Astrocyte (in vitro differentiated cells and primary cell): ENCODE measurements at regions not wholly inside any gene's neighbourhood (a gene's known extent, or its start where the extent isn't known, plus 50 kb on each side); places are given as distances from the start of the nearest gene placed in this dataset.

Experiments
- DNase-seq: peaks from one replicate; pipeline ENCODE4 v3.0.0-alpha.2; 2010; ENCODE audit warnings: low read depth
- FAIRE-seq: peaks from 2 replicates; lab custom pipeline; 2011; peaks lifted over from hg19 to GRCh38; lab: Jason Lieb, UNC
- H2AFZ ChIP-seq: 2 replicates; pipeline ENCODE4 v1.6.0; 2012; ENCODE audit warnings: low read depth, low read length, inconsistent platforms
- H3K27ac ChIP-seq: 2 replicates; pipeline ENCODE4 v1.5.1; 2011; ENCODE audit warnings: low read depth, low read length, inconsistent platforms
- H3K27me3 ChIP-seq: 2 replicates; pipeline ENCODE4 v1.6.0; 2011; ENCODE audit warnings: low read length, inconsistent platforms; ENCODE audit not compliant: insufficient read depth
- H3K36me3 ChIP-seq: 2 replicates; pipeline ENCODE4 v1.5.1; 2011; ENCODE audit warnings: low read length, inconsistent platforms; ENCODE audit not compliant: insufficient read depth
- H3K4me1 ChIP-seq: 2 replicates; pipeline ENCODE4 v1.5.1; 2011; ENCODE audit warnings: low read length, inconsistent platforms; ENCODE audit not compliant: insufficient read depth
- H3K4me2 ChIP-seq: 2 replicates; pipeline ENCODE4 v1.6.0; 2012; ENCODE audit warnings: low read length, inconsistent platforms
- H3K4me3 ChIP-seq: 2 replicates; pipeline ENCODE4 v1.5.1; 2011; ENCODE audit warnings: low read depth, mild to moderate bottlenecking, low read length, inconsistent platforms; ENCODE audit not compliant: insufficient read depth
- H3K79me2 ChIP-seq: 2 replicates; pipeline ENCODE4 v1.6.0; 2012; ENCODE audit warnings: mild to moderate bottlenecking, low read length, inconsistent platforms; ENCODE audit not compliant: insufficient read depth
- H3K9ac ChIP-seq: 2 replicates; pipeline ENCODE4 v1.6.0; 2012; ENCODE audit warnings: mild to moderate bottlenecking, low read length, inconsistent platforms
- H3K9me3 ChIP-seq: 2 replicates; pipeline ENCODE4 v1.5.1; 2012; ENCODE audit warnings: low read depth, mild to moderate bottlenecking, low read length, inconsistent platforms; ENCODE audit not compliant: insufficient read depth
- H4K20me1 ChIP-seq: 2 replicates; pipeline ENCODE4 v1.6.0; 2012; ENCODE audit warnings: low read length, inconsistent platforms; ENCODE audit not compliant: insufficient read depth
- H3K27ac Mint-ChIP-seq: one replicate; pipeline ENCODE4 v1.8.0; 2021; ENCODE audit warnings: mild to moderate bottlenecking, mixed read lengths; ENCODE audit not compliant: unreplicated experiment
- H3K27me3 Mint-ChIP-seq: one replicate; pipeline ENCODE4 v1.8.0; 2021; ENCODE audit warnings: low read depth, mixed read lengths; ENCODE audit not compliant: unreplicated experiment
- H3K36me3 Mint-ChIP-seq: one replicate; pipeline ENCODE4 v1.8.0; 2021; ENCODE audit warnings: low read depth, mixed read lengths; ENCODE audit not compliant: unreplicated experiment
- H3K4me1 Mint-ChIP-seq: one replicate; pipeline ENCODE4 v1.8.0; 2021; ENCODE audit warnings: low read depth, mixed read lengths; ENCODE audit not compliant: unreplicated experiment
- H3K4me3 Mint-ChIP-seq: one replicate; pipeline ENCODE4 v1.8.0; 2021; ENCODE audit warnings: mild to moderate bottlenecking, moderate library complexity, mixed read lengths; ENCODE audit not compliant: unreplicated experiment
- H3K9me3 Mint-ChIP-seq: one replicate; pipeline ENCODE4 v1.8.0; 2021; ENCODE audit warnings: mild to moderate bottlenecking, mixed read lengths; ENCODE audit not compliant: unreplicated experiment
- EZH2 ChIP-seq: IDR thresholded peaks from 2 replicates; pipeline ENCODE4 v1.6.1; 2012; ENCODE audit warnings: mild to moderate bottlenecking, low read length, inconsistent platforms; ENCODE audit not compliant: insufficient read depth
- TF ChIP-seq, protein P1 (sequence below): IDR thresholded peaks from 2 replicates; pipeline ENCODE4 v1.5.1; 2011; ENCODE audit warnings: low read depth, mild to moderate bottlenecking, inconsistent platforms, low read length, moderate library complexity; ENCODE audit not compliant: insufficient read depth

DNA sequence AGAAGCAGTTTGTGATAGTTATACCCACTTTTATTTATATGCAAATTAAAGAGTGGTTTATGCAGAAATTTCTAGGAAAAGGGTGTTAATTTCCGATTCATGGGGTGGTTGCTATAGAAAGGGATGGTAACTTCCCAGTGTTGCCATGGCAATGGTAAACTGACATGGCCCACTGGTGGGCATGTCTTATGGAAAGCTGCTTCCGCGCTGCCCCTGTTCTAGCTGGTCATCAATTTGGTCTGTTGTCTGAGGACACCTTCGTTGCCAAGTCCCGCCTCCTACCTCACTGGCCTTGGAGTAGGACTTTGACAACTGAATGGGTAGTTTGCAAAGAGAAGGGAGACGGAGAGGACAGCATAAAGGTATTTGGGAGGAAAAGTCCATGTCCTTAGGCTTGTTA lies 74.0 kb upstream of the SMIM23 start:
- Mint-ChIP-seq H3K36me3 (peaks cover 4% of the 10 kb centered on the region), H3K9me3 (peaks cover 2% of the 10 kb centered on the region), H3K4me3 (no peak overlapping the region), H3K27ac (no peak overlapping the region), H3K4me1 (no peaks in the 10 kb centered on the region), H3K27me3 (peaks cover 13% of the 10 kb centered on the region)
- H2AFZ ChIP-seq: no peak overlapping the region
- no peaks in the 10 kb centered on the region for H3K36me3 ChIP-seq
- TF ChIP-seq EZH2: no peak
- TF ChIP-seq, protein P1, sequence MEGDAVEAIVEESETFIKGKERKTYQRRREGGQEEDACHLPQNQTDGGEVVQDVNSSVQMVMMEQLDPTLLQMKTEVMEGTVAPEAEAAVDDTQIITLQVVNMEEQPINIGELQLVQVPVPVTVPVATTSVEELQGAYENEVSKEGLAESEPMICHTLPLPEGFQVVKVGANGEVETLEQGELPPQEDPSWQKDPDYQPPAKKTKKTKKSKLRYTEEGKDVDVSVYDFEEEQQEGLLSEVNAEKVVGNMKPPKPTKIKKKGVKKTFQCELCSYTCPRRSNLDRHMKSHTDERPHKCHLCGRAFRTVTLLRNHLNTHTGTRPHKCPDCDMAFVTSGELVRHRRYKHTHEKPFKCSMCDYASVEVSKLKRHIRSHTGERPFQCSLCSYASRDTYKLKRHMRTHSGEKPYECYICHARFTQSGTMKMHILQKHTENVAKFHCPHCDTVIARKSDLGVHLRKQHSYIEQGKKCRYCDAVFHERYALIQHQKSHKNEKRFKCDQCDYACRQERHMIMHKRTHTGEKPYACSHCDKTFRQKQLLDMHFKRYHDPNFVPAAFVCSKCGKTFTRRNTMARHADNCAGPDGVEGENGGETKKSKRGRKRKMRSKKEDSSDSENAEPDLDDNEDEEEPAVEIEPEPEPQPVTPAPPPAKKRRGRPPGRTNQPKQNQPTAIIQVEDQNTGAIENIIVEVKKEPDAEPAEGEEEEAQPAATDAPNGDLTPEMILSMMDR: no peak
- H3K9ac ChIP-seq: no peak overlapping the region
- H4K20me1 ChIP-seq: no peaks in the 10 kb centered on the region
- no peak overlapping the region for H3K4me2 ChIP-seq
- H3K4me1 ChIP-seq: no peaks in the 10 kb centered on the region
- H3K27ac ChIP-seq: no peak overlapping the region
- H3K79me2 ChIP-seq: no peaks in the 10 kb centered on the region
- no peaks in the 10 kb centered on the region for H3K9me3 ChIP-seq
- H3K4me3 ChIP-seq: no peak overlapping the region
- DNase-seq (no peak), FAIRE-seq (no peak)
- H3K27me3 ChIP-seq: peaks cover 6% of the 10 kb centered on the region

DNA sequence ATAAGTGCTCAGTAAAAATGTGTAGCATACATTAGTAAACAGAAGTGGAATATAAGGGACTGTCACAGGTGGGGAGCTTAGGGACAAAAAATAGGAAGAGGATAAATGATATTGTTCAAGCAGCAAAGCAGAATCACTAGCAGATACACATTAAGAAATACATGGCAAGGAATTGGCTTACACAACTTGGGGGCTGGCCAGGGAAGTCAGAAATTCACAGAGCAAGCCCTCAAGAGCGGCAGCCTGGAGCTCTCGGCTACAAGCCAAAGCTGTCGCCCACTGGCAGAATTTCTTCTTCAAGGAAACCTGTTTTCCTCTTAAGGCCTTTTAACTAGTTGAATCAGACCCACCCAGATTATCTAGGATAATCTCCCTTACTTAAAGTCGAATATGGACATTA lies 73.0 kb upstream of the SMIM23 start:
- H3K9ac ChIP-seq: no peak overlapping the region
- no peaks in the 10 kb centered on the region for H3K79me2 ChIP-seq
- H2AFZ ChIP-seq: no peak overlapping the region
- H3K27me3 ChIP-seq: peaks cover 6% of the 10 kb centered on the region
- no peak overlapping the region for H3K4me2 ChIP-seq
- no peak overlapping the region for H3K4me3 Mint-ChIP-seq
- no peaks in the 10 kb centered on the region for H4K20me1 ChIP-seq
- no peak for DNase-seq
- H3K36me3 Mint-ChIP-seq: peaks cover 4% of the 10 kb centered on the region
- TF ChIP-seq, protein P1: no peak
- no peak for TF ChIP-seq EZH2
- H3K36me3 ChIP-seq: no peaks in the 10 kb centered on the region
- no peaks in the 10 kb centered on the region for H3K4me1 ChIP-seq
- H3K9me3 Mint-ChIP-seq: peaks cover 2% of the 10 kb centered on the region
- H3K4me3 ChIP-seq: no peak overlapping the region
- no peaks in the 10 kb centered on the region for H3K9me3 ChIP-seq
- no peaks in the 10 kb centered on the region for H3K4me1 Mint-ChIP-seq
- H3K27me3 Mint-ChIP-seq: peaks cover 13% of the 10 kb centered on the region
- H3K27ac ChIP-seq: no peak overlapping the region
- no peak for FAIRE-seq
- H3K27ac Mint-ChIP-seq: no peak overlapping the region

DNA sequence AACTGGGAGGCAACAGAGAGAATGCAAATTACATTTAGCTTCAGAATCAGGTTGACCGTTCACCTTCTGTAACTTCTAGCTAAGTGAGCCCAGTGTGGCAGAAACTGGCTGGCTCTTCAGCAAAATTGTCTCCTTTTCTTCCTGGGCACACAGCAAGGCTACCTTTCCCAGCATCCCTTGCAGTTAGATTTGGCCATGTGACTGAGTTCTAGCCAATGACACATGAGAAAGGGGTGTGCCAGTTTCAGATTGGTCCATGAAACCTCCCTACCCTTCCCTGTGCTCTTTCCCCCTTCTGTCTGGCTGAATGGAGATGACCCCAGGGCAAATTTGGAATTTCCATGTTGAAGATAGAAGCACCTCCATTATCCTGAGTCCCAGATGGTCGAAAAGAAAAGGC lies 72.5 kb upstream of the SMIM23 start:
- Histone ChIP-seq H3K27ac (no peak overlapping the region), H3K4me3 (no peak overlapping the region), H3K79me2 (no peaks in the 10 kb centered on the region), H3K36me3 (no peaks in the 10 kb centered on the region), H3K9ac (no peak overlapping the region), H3K9me3 (no peaks in the 10 kb centered on the region), H3K4me2 (no peak overlapping the region), H3K27me3 (peaks cover 8% of the 10 kb centered on the region), H2AFZ (no peak overlapping the region), H3K4me1 (no peaks in the 10 kb centered on the region), H4K20me1 (no peaks in the 10 kb centered on the region)
- no peak for DNase-seq
- TF ChIP-seq, protein P1: no peak
- TF ChIP-seq EZH2: no peak
- H3K36me3 Mint-ChIP-seq: peaks cover 4% of the 10 kb centered on the region
- H3K4me3 Mint-ChIP-seq: no peak overlapping the region
- H3K27me3 Mint-ChIP-seq: peaks cover 13% of the 10 kb centered on the region
- no peak overlapping the region for H3K27ac Mint-ChIP-seq
- H3K9me3 Mint-ChIP-seq: peaks cover 2% of the 10 kb centered on the region
- FAIRE-seq: no peak
- H3K4me1 Mint-ChIP-seq: no peaks in the 10 kb centered on the region
